ENCODE measurements at regions not wholly inside any gene's neighbourhood (a gene's known extent, or its start where the extent isn't known, plus 50 kb on each side); places are given as distances from the start of the nearest gene placed in this dataset.

DNA sequence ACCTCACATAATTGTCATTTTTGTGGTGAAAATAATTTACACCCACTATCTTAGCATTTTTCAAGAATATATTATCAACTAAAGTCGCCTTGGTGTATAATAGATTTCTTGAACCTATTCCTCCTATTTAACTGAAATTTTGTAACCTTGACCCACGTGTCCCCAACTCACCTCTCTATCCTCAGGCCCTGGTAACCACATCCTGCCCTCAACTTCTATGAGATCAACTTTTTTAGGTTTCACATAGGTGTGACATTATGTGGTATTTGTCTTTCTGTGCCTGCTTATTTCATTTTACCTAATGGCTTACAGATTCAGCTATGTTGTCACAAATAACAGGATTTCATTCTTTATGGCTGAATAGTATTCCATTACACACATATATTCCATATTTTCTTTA, 73.0 kb upstream of the CNTNAP4 start:
- Histone ChIP-seq H3K9me3 (replicated peaks; ENCODE audit: control insufficient read depth, insufficient read depth, low read length) (no peaks in the 10 kb centered on the region), H3K4me2 (ENCODE audit: insufficient read depth, low read length) (no peak overlapping the region), H3K36me3 (ENCODE audit: control insufficient read depth in 2 of 2, extremely low read depth in 1 of 2, insufficient read depth in 2 of 2, low read length in 2 of 2) (no peaks in the 10 kb centered on the region), H3K27me3 (ENCODE audit: control insufficient read depth in 2 of 2, insufficient read depth in 2 of 2, low read length in 2 of 2) (no peaks in the 10 kb centered on the region), H2AFZ (ENCODE audit: low read depth, low read length) (no peak overlapping the region), H3K4me1 (ENCODE audit: control insufficient read depth, extremely low read depth, insufficient read depth, low read length) (no peaks in the 10 kb centered on the region), H3K9ac (replicated peaks; ENCODE audit: extremely low read depth, insufficient read depth, low read length) (no peak overlapping the region), H4K20me1 (replicated peaks; ENCODE audit: control insufficient read depth, extremely low read depth, insufficient read depth, low read length) (no peaks in the 10 kb centered on the region), H3K79me2 (ENCODE audit: control insufficient read depth, insufficient read depth, low read length) (no peaks in the 10 kb centered on the region), H3K9me1 (replicated peaks; ENCODE audit: control insufficient read depth, extremely low read depth, insufficient read depth, low read length) (no peaks in the 10 kb centered on the region), H3K27ac (ENCODE audit: insufficient read depth, low read depth, low read length) (no peak overlapping the region), H3K4me3 (replicated peaks in 1 of 3; ENCODE audit: insufficient read depth in 1 of 3, low read depth in 1 of 3, low read length in 3 of 3) (no peak overlapping the region)
- FAIRE-seq = no peak
- TF ChIP-seq, protein P1, sequence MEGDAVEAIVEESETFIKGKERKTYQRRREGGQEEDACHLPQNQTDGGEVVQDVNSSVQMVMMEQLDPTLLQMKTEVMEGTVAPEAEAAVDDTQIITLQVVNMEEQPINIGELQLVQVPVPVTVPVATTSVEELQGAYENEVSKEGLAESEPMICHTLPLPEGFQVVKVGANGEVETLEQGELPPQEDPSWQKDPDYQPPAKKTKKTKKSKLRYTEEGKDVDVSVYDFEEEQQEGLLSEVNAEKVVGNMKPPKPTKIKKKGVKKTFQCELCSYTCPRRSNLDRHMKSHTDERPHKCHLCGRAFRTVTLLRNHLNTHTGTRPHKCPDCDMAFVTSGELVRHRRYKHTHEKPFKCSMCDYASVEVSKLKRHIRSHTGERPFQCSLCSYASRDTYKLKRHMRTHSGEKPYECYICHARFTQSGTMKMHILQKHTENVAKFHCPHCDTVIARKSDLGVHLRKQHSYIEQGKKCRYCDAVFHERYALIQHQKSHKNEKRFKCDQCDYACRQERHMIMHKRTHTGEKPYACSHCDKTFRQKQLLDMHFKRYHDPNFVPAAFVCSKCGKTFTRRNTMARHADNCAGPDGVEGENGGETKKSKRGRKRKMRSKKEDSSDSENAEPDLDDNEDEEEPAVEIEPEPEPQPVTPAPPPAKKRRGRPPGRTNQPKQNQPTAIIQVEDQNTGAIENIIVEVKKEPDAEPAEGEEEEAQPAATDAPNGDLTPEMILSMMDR (IDR thresholded peaks at IDR 0.05; ENCODE audit: extremely low read depth in 1 of 2, insufficient read depth in 1 of 2, low read depth in 1 of 2, low read length in 2 of 2) = no peak
- TF ChIP-seq POLR2AphosphoS5 (IDR thresholded peaks at IDR 0.05; ENCODE audit: insufficient read depth, low read depth, low read length) (no peak), EZH2 (IDR thresholded peaks at IDR 0.05; ENCODE audit: borderline replicate concordance, low read depth, low read length, severe bottlenecking) (no peak), FOS (IDR thresholded peaks at IDR 0.05; ENCODE audit: borderline replicate concordance, insufficient read depth, low read length) (no peak), POLR2A (IDR thresholded peaks at IDR 0.05; ENCODE audit: low read depth, low read length) (no peak), MYC (IDR thresholded peaks at IDR 0.05; ENCODE audit: low read depth, low read length) (no peak), GATA2 (IDR thresholded peaks at IDR 0.05; ENCODE audit: insufficient read depth, insufficient read length, low read depth, low read length) (no peak), JUN (IDR thresholded peaks at IDR 0.05; ENCODE audit: borderline replicate concordance, insufficient read depth, insufficient read length, low read depth) (no peak)
- TF ChIP-seq, protein P2, sequence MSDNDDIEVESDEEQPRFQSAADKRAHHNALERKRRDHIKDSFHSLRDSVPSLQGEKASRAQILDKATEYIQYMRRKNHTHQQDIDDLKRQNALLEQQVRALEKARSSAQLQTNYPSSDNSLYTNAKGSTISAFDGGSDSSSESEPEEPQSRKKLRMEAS (IDR thresholded peaks at IDR 0.05; ENCODE audit: insufficient read depth, insufficient read length) = no peak
- no peak for DNase-seq (ENCODE audit: low read depth, low spot score)
- dilution Hi-C loops (cut with MboI; ENCODE audit: extremely low pct_ligation_motif_present, low sequenced_read_pairs) = no loop called here
- intact Hi-C loops (cut with micrococcal nuclease) = no loop called here
- POLR2A ChIA-PET = no interaction called here
- BruUV-seq (replicated peaks) = no TSS peak
- CTCF ChIA-PET = no interaction called here

Data from endothelial cell of umbilical vein (primary cell).